ENCODE measurements at regions not wholly inside any gene's neighbourhood (a gene's known extent, or its start where the extent isn't known, plus 50 kb on each side); places are given as distances from the start of the nearest gene placed in this dataset.
A peak's percentile ranks its signal among the peaks of the same experiment; 100 is the strongest.

DNA sequence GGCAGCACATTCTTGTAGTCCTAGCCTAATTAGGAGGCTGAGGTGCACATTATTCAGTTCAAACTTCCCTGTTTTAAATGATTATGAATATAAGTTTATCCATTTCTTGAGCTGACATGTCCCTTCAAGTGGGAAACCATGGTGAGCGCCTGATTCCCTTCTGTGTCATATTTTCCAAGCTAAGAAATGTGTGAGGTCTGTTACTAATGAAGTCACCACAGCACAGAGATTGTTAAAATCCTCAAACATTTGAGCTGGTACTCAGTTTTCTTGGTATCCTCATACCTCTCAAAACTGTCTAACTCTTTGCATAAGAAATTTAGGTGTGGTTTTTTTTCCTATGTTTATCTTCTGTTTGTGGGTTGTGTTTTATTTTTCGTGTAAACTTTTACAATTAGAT is 926.8 kb downstream of the GATA3 start:
- H3K9me3 Mint-ChIP-seq: peaks cover 0 to 4% (median 0%) of the 10 kb centered on the region in 9 donors
- H3K36me3 Mint-ChIP-seq: no peaks in the 10 kb centered on the region
- no peak overlapping the region for H3K4me3 Mint-ChIP-seq
- no peaks in the 10 kb centered on the region for H3K4me1 Mint-ChIP-seq
- no peaks in the 10 kb centered on the region for H3K27me3 Mint-ChIP-seq
- ATAC-seq: no peak
- no peak overlapping the region for H3K27ac Mint-ChIP-seq
- POLR2A ChIA-PET: no interaction called here
- no peak for DNase-seq

DNA sequence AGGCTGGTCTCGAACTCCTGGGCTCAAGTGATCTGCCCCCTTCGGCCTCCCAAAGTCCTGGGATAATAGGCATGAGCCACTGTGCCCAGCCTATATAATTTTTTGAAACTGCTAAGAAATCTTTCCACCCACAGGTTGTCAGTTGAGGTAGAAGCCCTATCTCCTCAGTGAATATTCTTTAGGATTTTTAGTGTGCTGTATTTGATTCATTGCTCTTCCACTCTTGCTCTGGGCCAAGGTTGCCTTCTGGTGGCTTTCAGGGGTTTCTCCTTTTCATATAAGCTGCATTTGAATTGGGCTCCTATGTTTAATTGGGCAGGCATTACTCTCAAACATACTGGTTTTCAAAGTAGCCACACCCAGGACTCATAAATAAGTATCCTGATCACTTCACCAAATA is 931.2 kb downstream of the GATA3 start:
- POLR2A ChIA-PET: no interaction called here
- Mint-ChIP-seq H3K36me3 (no peaks in the 10 kb centered on the region), H3K9me3 (peaks cover 0 to 4% (median 0%) of the 10 kb centered on the region in 9 donors), H3K4me1 (peaks cover 2 to 5% (median 4%) of the 10 kb centered on the region in 4 donors), H3K27me3 (no peaks in the 10 kb centered on the region), H3K27ac (peak overlapping the region in 1 of 10 donors; percentile 67), H3K4me3 (no peak overlapping the region)
- ATAC-seq: no peak
- no peak for DNase-seq

DNA sequence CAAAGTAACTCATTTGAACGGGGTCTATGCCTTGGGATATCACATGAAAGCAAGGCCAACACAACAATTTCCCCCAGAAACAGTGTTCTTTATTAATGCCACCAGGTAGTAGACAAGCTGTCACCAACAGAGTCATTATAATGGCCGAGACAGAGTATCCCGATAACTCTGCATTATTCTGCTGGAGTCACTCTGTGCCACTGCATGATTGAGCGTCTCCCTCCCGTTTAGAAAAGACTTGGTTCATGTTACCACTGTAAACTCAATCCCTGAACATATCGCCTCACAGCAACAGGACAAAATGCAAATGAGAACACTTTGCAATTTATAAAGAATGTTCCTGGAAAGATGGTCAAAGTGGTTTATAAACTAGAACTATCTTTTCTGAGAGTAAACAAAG is 932.5 kb downstream of the GATA3 start:
- Mint-ChIP-seq H3K36me3 (no peaks in the 10 kb centered on the region), H3K4me3 (no peak overlapping the region), H3K27me3 (no peaks in the 10 kb centered on the region), H3K9me3 (peaks cover 0 to 4% (median 0%) of the 10 kb centered on the region in 9 donors), H3K27ac (no peak overlapping the region), H3K4me1 (peaks cover 2 to 6% (median 5%) of the 10 kb centered on the region in 4 donors)
- DNase-seq (no peak), ATAC-seq (no peak)
- POLR2A ChIA-PET: no interaction called here

DNA sequence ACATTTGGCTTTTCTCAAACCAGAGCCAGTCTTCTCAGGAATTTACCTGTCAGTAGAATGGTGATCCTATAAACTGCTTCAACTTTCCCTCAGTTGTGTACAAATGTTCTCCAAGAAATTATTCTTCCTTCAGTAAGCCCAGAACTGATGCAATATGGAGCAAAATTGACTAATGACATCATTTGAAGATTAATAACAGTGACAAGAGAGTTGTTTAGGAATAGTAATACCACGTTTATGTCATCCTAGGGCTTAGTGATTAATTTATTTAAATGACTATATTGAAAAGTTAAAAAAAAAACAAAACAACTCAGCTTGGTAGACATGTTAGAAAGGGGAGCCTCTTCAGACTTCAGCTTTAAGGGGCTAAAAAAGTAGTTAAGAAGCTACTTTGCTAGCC is 933.2 kb downstream of the GATA3 start:
- Mint-ChIP-seq H3K4me3 (no peak overlapping the region), H3K4me1 (peaks cover 2 to 7% (median 6%) of the 10 kb centered on the region in 4 donors), H3K27me3 (no peaks in the 10 kb centered on the region), H3K27ac (no peak overlapping the region), H3K9me3 (peaks cover 0 to 4% (median 0%) of the 10 kb centered on the region in 9 donors), H3K36me3 (no peaks in the 10 kb centered on the region)
- no peak for DNase-seq
- POLR2A ChIA-PET: no interaction called here
- ATAC-seq: no peak

GRCh38 chr10:8990280-8990987 is 935.9 kb downstream of the GATA3 start:
- POLR2A ChIA-PET: interaction anchor here (0.6 kb wide), 1 partner anchor 11 kb away, joined by 5 read pairs; no protein-coding TSS in a partner anchor
- Mint-ChIP-seq H3K27me3 (no peaks in the 10 kb centered on the region), H3K9me3 (no peaks in the 10 kb centered on the region), H3K4me3 (no peak overlapping the region), H3K27ac (no peak overlapping the region), H3K4me1 (peaks cover 4 to 12% (median 10%) of the 10 kb centered on the region in 4 donors), H3K36me3 (no peaks in the 10 kb centered on the region)
- ATAC-seq (no peak), DNase-seq (no peak)

DNA sequence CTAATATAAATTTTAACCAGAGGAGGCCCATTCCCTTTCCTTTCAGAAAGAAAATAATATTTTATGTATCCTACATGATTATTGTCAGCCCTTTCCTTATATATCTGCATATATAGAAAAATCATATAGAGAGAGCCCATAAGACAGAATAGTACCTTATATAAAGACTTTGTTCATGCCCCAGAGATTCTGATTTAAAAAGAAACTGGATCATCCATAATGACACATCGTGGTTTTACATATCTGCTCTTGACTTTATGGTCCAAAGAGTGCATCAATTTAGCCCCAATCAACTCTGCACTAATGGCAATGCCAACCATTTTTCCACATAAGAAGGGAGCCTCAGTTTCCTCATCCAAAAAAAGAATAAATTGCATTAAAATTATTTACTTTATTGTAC is 937.5 kb downstream of the GATA3 start:
- H3K27ac Mint-ChIP-seq: no peak overlapping the region
- no peaks in the 10 kb centered on the region for H3K27me3 Mint-ChIP-seq
- ATAC-seq: no peak
- no peaks in the 10 kb centered on the region for H3K9me3 Mint-ChIP-seq
- H3K4me1 Mint-ChIP-seq: peaks cover 4 to 13% (median 10%) of the 10 kb centered on the region in 4 donors
- no peaks in the 10 kb centered on the region for H3K36me3 Mint-ChIP-seq
- DNase-seq: no peak
- POLR2A ChIA-PET: no interaction called here
- no peak overlapping the region for H3K4me3 Mint-ChIP-seq

GRCh38 chr10:8993864-8994263 is 939.4 kb downstream of the GATA3 start:
- Mint-ChIP-seq H3K36me3 (no peaks in the 10 kb centered on the region), H3K4me1 (peaks cover 4 to 14% (median 10%) of the 10 kb centered on the region in 4 donors), H3K27ac (peak overlapping the region in 1 of 10 donors; percentile 64), H3K27me3 (peaks cover 0 to 4% (median 0%) of the 10 kb centered on the region in 5 donors), H3K4me3 (no peak overlapping the region), H3K9me3 (no peaks in the 10 kb centered on the region)
- ATAC-seq: no peak
- DNase-seq: no peak
- POLR2A ChIA-PET: no interaction called here

DNA sequence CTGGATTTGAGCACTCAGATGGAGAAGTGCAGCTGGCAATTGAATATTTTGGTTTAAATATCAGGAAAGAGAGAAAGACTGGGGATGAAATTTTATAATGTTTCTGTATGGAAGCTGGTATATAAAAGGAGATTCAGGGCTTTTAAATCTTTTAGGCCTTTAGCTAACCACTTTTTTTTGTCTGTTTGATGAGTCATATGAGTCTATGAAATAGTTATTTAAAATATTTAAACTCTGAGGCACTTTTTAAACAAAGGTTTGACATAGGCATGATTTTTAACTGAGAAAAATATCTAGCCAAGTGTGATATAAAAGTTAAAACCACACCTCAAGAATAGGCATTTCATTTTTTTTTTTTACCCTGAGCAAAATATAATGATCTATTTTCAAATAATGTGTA is 944.3 kb downstream of the GATA3 start:
- H3K27ac Mint-ChIP-seq: peak overlapping the region in 1 of 10 donors; percentile 26
- no peak overlapping the region for H3K4me3 Mint-ChIP-seq
- no peaks in the 10 kb centered on the region for H3K9me3 Mint-ChIP-seq
- ATAC-seq (no peak), DNase-seq (no peak)
- H3K27me3 Mint-ChIP-seq: peaks cover 0 to 4% (median 0%) of the 10 kb centered on the region in 5 donors
- POLR2A ChIA-PET: no interaction called here
- no peaks in the 10 kb centered on the region for H3K36me3 Mint-ChIP-seq
- peaks cover 0 to 7% (median 0%) of the 10 kb centered on the region in 4 donors for H3K4me1 Mint-ChIP-seq

DNA sequence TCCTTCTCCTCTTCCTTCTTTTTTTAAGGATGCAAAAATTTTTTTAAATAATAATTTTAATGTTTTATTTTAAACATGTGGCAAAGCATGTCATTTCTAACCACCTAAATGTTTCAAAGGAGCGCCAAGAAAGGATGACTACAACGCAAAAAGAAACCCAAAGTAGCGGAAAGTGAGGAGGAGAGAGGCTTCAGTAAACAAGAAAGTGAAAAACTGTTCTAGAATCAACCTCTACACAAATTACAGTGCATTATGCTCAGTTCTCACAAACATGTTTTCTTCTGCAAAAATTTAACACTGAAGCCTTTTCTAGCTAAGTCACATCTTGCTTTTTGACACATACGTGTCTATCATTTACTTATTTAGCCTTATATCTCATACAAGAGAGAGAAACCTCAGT is 948.6 kb downstream of the GATA3 start:
- DNase-seq (no peak), ATAC-seq (no peak)
- no peaks in the 10 kb centered on the region for H3K9me3 Mint-ChIP-seq
- peaks cover 9 to 19% (median 16%) of the 10 kb centered on the region in 4 donors for H3K4me1 Mint-ChIP-seq
- H3K36me3 Mint-ChIP-seq: no peaks in the 10 kb centered on the region
- H3K27me3 Mint-ChIP-seq: peaks cover 0 to 3% (median 0%) of the 10 kb centered on the region in 5 donors
- peak overlapping the region in 1 of 10 donors; percentile 49 for H3K27ac Mint-ChIP-seq
- POLR2A ChIA-PET: no interaction called here
- H3K4me3 Mint-ChIP-seq: peak overlapping the region in 1 of 10 donors; percentile 54

DNA sequence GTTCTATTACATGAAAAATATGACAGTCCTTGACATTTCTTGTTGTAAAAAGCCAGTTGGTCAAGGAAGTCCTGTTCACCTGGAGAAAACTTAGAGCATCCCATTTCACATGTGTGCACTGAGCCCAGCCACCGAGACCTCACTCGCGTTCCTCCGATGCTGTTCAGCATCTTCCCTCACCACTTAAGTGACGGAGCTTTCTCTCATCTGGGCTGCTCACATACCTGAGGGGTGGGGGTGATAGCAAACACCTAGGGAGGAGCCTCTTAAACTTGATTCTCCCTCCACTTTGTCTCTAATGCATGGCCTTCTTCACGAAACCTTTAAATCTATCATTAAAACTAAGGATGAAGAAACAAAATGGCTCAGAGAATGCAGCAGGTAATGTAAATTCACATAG is 950.2 kb downstream of the GATA3 start:
- ATAC-seq (no peak), DNase-seq (no peak)
- H3K9me3 Mint-ChIP-seq: no peaks in the 10 kb centered on the region
- peak overlapping the region in 1 of 10 donors; percentile 67 for H3K4me3 Mint-ChIP-seq
- peak overlapping the region in 3 of 10 donors; percentile 72 to 93 (median 77) for H3K27ac Mint-ChIP-seq
- POLR2A ChIA-PET: no interaction called here
- H3K4me1 Mint-ChIP-seq: peaks cover 14 to 33% (median 30%) of the 10 kb centered on the region in 4 donors
- no peaks in the 10 kb centered on the region for H3K27me3 Mint-ChIP-seq
- no peaks in the 10 kb centered on the region for H3K36me3 Mint-ChIP-seq

- Mint-ChIP-seq H3K36me3 (no peaks in the 10 kb centered on the region), H3K27me3 (peaks cover 0 to 1% (median 0%) of the 10 kb centered on the region in 5 donors), H3K27ac (peak overlapping the region in 7 of 10 donors; percentile 20 to 90 (median 73)), H3K9me3 (peaks cover 0 to 2% (median 0%) of the 10 kb centered on the region in 9 donors), H3K4me3 (peak overlapping the region; percentile 13 to 85 (median 56)), H3K4me1 (peaks cover 21 to 42% (median 39%) of the 10 kb centered on the region in 4 donors)
- no peak for DNase-seq
- ATAC-seq: no peak
- POLR2A ChIA-PET: interaction anchor here (0.6 to 1.6 kb wide), 6 partner anchors 10 to 948 kb away, joined by 3 to 8 read pairs (median 4); no protein-coding TSS in a partner anchor
These were observed 955.0 kb downstream of the GATA3 start for GRCh38 chr10:9009505-9009904.

- peaks cover 0 to 2% (median 0%) of the 10 kb centered on the region in 9 donors for H3K9me3 Mint-ChIP-seq
- H3K27ac Mint-ChIP-seq: peak overlapping the region in 9 of 10 donors; percentile 56 to 95 (median 81)
- peaks cover 0 to 1% (median 0%) of the 10 kb centered on the region in 5 donors for H3K27me3 Mint-ChIP-seq
- peaks cover 23 to 47% (median 41%) of the 10 kb centered on the region in 4 donors for H3K4me1 Mint-ChIP-seq
- H3K4me3 Mint-ChIP-seq: peak overlapping the region; percentile 52 to 87 (median 70)
- DNase-seq: peak in 9 of 10 donors; percentile 3 to 86 (median 78)
- no peaks in the 10 kb centered on the region for H3K36me3 Mint-ChIP-seq
- POLR2A ChIA-PET: interaction anchor here (0.6 to 1.6 kb wide), 6 partner anchors 10 to 949 kb away, joined by 3 to 8 read pairs (median 4); no protein-coding TSS in a partner anchor
- peak; percentile 95 to 96 for ATAC-seq
These were observed 955.6 kb downstream of the GATA3 start for GRCh38 chr10:9010093-9010492.

- peaks cover 0 to 1% (median 0%) of the 10 kb centered on the region in 5 donors for H3K27me3 Mint-ChIP-seq
- H3K9me3 Mint-ChIP-seq: peaks cover 0 to 2% (median 0%) of the 10 kb centered on the region in 9 donors
- POLR2A ChIA-PET: interaction anchor here (0.9 to 1.6 kb wide), 3 partner anchors 9 to 679 kb away, joined by 4 to 8 read pairs (median 6); no protein-coding TSS in a partner anchor
- H3K36me3 Mint-ChIP-seq: no peaks in the 10 kb centered on the region
- no peak for DNase-seq
- H3K4me1 Mint-ChIP-seq: peaks cover 23 to 42% (median 41%) of the 10 kb centered on the region in 4 donors
- no peak for ATAC-seq
- peak overlapping the region in 4 of 10 donors; percentile 12 to 62 (median 23) for H3K4me3 Mint-ChIP-seq
- peak overlapping the region in 4 of 10 donors; percentile 46 to 79 (median 62) for H3K27ac Mint-ChIP-seq
These were observed 956.6 kb downstream of the GATA3 start for GRCh38 chr10:9010931-9011670.

All from naive thymus-derived CD8-positive, alpha-beta T cell (primary cell).